Spleen (tissue), 7 donors: ENCODE measurements at regions not wholly inside any gene's neighbourhood (a gene's known extent, or its start where the extent isn't known, plus 50 kb on each side); places are given as distances from the start of the nearest gene placed in this dataset.
"Not testable (repeated sequence)": the region's sequence is repeated elsewhere in the genome, so short reads cannot be mapped to it uniquely, and the experiment has no call there.

Source experiments
- CTCF ChIP-seq, 11 experiments: fragments of 200-600 bp in 7 of 11; fragments of 450-650 bp in 4 of 11; sonication (generic) in 4 of 11; IDR thresholded peaks in 8 of 11; conservative IDR thresholded peaks in 3 of 11; 1 replicate in 7 of 11; 2 replicates in 4 of 11; pipeline versions ENCODE4 v1.4.0 to v1.8.0; 2016 to 2021; ENCODE audit warnings: antibody characterized with exemption in 11 of 11, inconsistent platforms in 4 of 11, mild to moderate bottlenecking in 1 of 11
- POLR2A ChIP-seq, 3 donors: fragments of 450-650 bp; IDR thresholded peaks; one replicate each; pipeline ENCODE4 v1.5.1; 2017; ENCODE audit warnings: antibody characterized with exemption in 3 of 3, mild to moderate bottlenecking in 1 of 3
- POLR2AphosphoS5 ChIP-seq, 3 donors: sonication (generic); formaldehyde crosslinking; IDR thresholded peaks; one replicate each; pipeline ENCODE4 v1.5.1; 2017; ENCODE audit warnings: antibody characterized with exemption in 3 of 3
- donor health status: DM: no; HTN: no; CAD: no; lungs with moderate emphysema.
- donor health status: DM: no; HTN: no; CAD: no.
- donor health status: DM: no; HTN: no; CAD: no.

DNA sequence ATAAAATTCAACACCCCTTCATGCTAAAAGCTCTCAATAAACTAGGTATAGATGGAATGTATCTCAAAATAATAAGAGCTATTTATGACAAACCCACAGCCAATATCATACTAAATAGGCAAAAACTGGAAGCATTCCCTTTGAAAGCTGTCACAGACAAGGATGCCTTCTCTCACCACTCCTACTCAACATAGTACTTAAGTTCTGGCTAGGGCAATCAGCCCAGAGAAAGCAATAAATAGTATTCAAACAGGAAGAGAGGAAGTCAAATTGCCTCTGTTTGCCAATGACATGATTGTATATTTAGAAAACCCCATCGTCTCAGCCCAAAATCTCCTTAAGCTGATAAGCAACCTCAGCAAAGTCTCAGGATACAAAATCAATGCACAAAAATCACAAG is 673.8 kb upstream of the IGFBP3 start:
- not testable (repeated sequence) for TF ChIP-seq CTCF (IDR thresholded peaks at IDR 0.05 in 8 of 11, conservative IDR thresholded peaks at IDR 0.05 in 3 of 11); POLR2AphosphoS5 (IDR thresholded peaks at IDR 0.05); POLR2A (IDR thresholded peaks at IDR 0.05)
